GM13976 (cell line): ENCODE measurements at regions not wholly inside any gene's neighbourhood (a gene's known extent, or its start where the extent isn't known, plus 50 kb on each side); places are given as distances from the start of the nearest gene placed in this dataset.

ENCODE experiments used
- DNase-seq: peaks from one replicate; pipeline ENCODE4 v3.0.0; 2012; ENCODE audit warnings: low spot score
- CTCF ChIP-seq: IDR thresholded peaks from 2 replicates; pipeline ENCODE4 v1.5.1; 2012; ENCODE audit warnings: borderline replicate concordance, mild to moderate bottlenecking; ENCODE audit not compliant: insufficient read depth; ENCODE audit errors: extremely low read depth, missing control alignments, control extremely low read depth
- in situ Hi-C: fragments of 300-500 bp; cut with MboI; formaldehyde crosslinking; loops from one replicate; pipeline ENCODE4 v1.12.0; 2022; ENCODE audit warnings: low sequenced_read_pairs, mixed read lengths, inconsistent platforms; ENCODE audit not compliant: unreplicated experiment

GRCh38 chr9:7967851-7968250 is 168.3 kb upstream of the DMAC1 start:
- DNase-seq, result no peak

GRCh38 chr9:7967093-7967827 is 167.7 kb upstream of the DMAC1 start:
- no peak for DNase-seq
- in situ Hi-C loops, result no loop called here
- TF ChIP-seq CTCF, result no peak

More at GRCh38 chr9:7967851-7968250, 168.3 kb upstream of the DMAC1 start:
- no peak for TF ChIP-seq CTCF
- in situ Hi-C loops, result no loop called here

- TF ChIP-seq CTCF, result no peak
- in situ Hi-C loops, result no loop called here
- no peak for DNase-seq
These were observed 165.5 kb upstream of the DMAC1 start for GRCh38 chr9:7965063-7965462.

GRCh38 chr9:7963026-7963425 is 163.4 kb upstream of the DMAC1 start:
- no peak for TF ChIP-seq CTCF
- in situ Hi-C loops, result no loop called here
- DNase-seq, result no peak

- no peak for TF ChIP-seq CTCF
- DNase-seq, result no peak
- in situ Hi-C loops, result no loop called here
These were observed 161.5 kb upstream of the DMAC1 start for GRCh38 chr9:7961076-7961475.

- in situ Hi-C loops, result no loop called here
- DNase-seq, result no peak
- no peak for TF ChIP-seq CTCF
These were observed 160.9 kb upstream of the DMAC1 start for GRCh38 chr9:7960320-7961050.
